HT-29 (cell line): ENCODE measurements at regions not wholly inside any gene's neighbourhood (a gene's known extent, or its start where the extent isn't known, plus 50 kb on each side); places are given as distances from the start of the nearest gene placed in this dataset.

Experiments
- DNase-seq: peaks from one replicate; pipeline ENCODE4 v3.0.0-alpha.2; 2015; ENCODE audit warnings: low spot score

DNA sequence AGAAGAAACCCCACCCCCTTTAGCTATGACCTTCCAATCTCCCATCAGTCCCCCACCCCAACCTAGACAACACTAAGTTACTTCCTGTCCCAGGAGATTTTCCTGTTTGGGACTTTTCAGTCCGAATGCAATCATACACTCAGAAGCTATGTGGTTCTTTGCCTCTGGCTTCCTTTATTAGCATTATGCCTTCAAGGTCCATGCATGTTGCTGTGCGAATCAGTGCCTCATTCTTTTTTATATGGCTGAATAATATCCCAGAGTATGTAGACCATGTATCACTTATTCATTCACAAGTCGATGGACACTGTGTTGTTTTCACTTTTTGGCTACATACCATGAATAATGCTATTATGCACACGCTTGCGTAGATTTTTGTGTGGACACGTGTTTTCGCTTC, 292.1 kb upstream of the HDAC4 start:
- no peak for DNase-seq

DNA sequence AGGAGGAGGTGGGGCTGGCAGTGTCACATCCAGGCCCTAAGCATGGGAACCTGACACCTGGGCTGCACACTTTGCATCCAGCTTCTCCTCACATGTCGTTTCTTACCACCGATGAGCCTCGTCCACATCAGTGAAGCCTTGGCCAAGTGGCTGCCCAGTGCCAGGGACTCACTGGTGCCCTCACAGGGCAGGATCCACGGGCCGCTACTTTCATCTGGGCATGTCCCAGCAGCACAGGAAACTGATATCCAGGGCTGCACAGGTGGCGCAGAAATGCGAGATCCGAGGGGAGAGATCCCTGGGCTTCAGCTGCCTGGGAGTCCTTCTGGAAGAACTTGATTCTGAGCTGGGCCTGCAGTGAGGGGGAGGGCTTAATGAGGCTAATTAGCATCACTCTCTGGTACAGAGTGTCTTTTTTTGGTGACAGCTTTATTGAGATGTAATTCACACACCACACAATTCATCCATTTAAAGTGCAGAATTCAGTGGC, 291.6 kb upstream of the HDAC4 start:
- no peak for DNase-seq

DNA sequence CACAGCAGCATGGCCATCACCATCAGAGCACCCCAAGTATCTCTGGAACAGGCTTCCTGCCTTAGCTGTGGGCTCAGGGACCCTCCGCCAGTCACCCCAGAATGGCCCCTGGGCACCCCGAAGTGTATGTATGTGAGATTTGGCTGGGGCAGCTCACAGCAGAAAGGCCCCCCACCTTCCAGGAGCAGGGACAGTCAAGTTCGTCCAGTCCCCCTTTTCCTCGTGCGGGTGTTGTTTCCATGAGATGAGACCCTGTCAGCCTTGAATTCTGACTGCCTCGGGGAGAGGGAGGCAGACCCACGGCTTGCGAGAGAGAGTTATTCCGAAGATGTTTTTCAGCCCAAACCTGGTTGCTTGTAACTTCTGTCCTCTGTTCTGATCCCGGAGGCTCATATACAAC, 290.9 kb upstream of the HDAC4 start:
- DNase-seq: no peak

DNA sequence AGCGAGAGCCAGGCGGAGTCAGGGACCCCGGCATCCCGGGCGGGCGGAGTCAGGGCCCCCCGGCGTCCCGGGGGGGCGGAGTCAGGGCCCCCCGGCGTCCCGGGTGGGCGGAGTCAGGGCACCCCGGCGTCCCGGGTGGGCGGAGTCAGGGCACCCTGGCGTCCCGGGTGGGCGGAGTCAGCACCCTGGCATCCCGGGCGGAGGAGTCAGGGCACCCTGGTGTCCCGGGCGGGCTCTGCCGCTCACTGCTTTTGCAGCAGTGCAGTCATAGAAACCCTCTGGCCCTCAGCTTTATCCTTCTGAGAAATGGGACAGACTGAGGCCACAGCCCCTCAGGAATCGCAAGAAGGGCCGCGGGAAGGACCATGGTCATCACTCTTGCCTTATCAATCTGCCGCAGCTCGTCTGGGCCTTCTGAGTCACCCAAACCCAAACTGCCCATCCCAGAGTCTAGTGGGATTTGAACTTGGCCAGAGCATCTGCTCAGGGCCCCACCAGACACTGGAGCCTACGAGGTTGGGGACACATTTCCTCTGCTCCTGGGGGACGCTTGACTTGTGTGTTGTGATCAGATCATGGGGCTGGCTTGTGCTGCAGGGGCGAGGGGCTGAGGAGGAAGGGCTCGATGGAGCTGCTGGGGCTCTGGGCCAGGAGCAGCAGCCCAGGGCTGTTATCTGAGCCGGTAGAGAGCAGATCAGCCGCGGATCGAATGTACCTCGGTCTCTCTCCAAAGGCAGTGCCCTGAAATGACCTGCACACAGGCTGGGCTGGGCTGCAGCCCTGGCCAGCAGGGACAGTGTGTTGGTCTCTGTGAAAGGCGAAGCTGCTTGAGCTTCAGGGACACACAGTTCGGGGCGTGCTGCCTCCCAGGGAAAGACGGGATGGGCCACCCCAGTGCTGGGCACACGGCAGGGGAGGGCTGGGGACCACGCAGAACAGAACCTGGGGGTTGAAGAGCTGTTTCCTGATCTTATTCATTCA, 290.1 kb upstream of the HDAC4 start:
- no peak for DNase-seq

DNA sequence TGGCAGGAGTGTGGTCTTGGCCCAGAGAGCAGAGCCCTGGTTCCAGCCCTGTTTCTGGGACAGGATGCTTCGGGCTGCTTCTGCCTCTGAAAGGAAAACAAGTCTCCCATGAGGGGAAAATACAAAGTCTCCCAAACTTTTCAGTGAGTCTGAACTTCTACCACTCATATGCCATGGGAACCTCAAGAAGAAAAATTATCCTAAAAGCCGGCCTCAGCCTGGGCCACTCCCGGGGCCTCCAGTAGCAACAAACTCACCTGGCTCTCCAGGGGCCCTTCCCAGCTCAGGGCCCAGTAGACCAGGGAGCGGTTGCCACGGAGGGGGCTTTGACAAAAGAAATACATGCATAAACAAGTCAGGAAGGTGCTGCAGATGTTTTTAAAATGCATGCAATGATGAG, 289.2 kb upstream of the HDAC4 start:
- no peak for DNase-seq

DNA sequence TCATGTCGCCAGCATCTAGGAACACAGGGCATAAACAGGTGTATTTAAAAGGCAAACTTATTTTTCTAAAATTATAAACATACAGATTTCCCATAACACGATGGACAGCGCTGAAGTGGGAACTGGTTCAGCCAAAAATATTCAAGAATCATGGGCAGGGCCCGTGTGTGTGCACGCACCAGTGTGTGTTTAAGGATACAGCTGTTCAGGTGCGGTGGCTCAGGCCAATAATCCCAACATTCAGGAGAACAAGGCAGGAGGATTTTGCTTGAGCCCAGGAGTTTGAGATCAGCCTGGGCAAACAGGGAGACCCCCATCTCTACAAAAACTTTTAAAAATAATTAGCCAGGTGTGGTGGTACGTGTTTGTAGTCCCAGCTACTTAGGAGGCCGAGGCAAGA, 288.6 kb upstream of the HDAC4 start:
- no peak for DNase-seq

DNA sequence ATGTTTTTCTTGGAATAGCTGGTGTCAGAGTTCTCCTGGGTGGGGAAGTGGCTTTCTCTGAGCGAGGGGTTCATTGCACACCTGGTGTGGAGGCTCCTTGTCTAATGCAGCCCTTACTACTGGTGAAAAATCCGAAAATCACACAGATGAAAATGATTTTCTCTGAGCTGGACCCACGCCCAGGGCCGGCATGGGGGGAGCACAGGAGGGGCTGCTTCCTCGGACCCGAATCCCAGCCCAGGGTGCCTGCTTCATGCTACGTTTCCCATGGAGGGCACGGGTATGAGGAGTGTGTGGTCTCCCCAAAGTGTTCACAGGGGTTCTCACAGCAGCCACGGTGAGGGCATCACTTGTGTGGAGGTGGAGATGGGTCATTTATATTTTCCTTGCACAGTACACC, 288.0 kb upstream of the HDAC4 start:
- no peak for DNase-seq

DNA sequence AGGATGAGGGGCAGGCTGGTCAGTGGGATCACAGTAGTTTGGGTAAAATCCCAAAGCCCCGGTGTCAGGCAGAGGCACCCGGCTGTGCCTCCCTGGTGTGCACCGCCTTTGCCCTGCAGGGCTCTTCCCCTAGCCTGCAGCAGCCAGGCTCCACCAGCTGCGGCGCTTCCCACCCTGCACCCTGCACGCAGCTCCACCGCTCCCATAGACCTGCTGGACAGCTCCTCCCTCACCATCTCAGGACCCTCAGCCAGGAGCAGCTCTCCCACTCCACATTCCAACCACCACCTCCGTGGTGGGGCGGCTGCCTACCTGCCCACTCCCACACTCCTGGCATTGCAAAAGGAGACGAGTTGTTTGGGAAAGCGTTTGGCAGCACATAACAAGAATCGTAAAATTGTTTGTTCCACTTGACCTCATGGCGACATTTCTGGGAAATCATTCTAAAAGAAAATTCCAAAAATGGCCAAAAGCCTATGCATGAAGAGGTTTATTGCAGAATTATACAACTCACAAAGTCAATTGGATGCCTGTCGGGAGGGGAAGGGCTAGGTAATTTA, 287.4 kb upstream of the HDAC4 start:
- no peak for DNase-seq

DNA sequence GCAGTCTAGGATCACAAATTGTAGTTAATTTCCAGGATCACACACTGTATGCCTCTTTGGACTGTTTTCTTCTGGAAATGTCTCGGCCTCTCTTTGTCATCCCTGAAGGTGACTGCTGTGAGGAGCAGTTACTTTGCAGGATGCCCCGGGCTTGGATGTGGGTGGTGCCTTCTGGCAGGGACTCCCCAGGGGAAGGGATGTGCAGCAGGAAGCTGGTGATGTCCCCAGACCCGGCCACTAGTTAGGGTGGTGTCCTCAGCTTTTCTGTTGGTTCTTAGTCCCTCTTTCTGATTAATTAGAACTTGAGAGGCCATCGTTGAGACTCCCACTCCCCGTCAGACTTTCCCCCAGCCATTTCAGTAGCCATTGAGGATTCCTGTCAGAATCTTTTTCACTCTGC, 286.6 kb upstream of the HDAC4 start:
- DNase-seq: no peak

DNA sequence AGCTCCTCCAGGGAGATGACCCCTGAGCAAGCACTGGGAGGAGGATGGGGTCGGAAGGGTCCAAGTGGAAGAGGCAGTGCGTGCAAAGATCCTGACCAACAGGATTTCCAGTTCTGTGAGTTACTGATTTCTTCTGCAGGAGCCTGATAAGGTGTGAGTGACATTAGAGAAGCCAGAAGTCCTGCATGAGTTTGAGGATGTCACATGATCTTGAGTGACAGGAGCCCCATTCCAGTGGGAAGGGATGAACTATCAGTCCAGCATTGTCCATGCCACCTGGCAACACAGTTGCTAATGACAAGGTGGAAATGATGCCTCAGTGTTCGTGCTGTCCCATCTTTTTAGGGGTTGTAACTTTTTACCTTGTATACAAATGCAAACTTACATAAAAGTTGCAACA, 285.1 kb upstream of the HDAC4 start:
- no peak for DNase-seq

DNA sequence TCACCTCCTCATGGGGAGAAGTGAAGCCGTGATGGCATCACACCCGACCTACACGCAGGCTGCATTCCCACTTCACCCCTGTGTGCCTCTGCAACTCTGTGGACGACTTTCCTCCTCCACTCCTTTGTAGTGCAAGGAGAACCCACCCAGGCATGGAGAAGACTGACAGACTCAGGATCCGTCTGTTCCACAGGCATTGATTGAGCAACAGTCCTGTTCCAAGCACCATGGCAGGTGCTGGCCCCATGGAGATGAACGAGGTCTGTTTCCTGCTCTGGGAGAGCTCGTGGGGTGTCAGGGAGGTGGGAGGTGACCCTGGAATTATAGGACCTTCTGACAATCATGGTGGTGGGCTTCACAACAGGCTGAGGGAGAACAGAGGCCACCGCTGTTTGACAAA, 284.7 kb upstream of the HDAC4 start:
- DNase-seq: no peak

DNA sequence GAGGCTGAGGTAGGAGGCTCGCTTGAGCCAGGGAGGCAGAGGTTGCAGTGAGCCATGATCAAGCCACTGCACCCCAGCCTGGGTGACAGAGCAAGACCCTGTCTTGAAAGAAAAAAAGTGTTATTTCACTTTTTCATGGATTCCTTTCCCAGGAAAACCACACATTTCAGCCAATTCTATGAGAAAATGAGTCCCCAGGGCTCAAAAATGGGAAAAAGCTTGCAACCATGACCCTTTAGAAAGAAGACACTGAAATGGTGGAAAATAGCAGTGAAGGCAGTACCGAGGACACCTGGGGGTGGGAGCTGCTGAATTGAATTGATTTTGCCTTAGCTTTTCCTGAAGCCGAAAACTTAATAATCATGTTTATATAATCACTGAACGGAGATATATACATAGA, 284.2 kb upstream of the HDAC4 start:
- DNase-seq: no peak

DNA sequence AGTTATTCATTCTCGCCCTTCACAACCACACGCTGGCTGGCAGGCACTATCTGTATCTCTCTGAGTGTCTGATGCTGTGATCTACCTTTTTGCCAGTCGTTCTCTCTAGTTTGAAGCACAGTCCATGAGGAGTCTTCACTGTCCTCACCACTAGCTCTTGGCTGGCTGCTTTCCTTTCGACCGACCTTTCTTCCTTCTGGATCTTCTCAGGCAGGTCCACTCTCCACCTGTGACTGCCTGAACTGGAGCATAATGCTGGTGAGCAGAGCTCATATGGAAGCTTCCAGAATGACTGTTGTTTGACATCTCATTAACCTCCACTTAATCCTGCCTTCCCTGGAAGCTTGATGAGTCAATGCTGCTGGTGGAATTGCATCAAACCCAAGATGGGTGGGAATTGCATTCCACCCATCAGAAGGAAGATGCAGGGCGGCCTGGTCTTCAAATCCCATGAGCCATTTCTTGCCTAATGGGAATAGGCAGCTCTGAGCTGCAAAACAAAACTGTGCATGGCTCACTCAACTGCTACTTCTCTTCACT, 283.5 kb upstream of the HDAC4 start:
- DNase-seq: no peak

DNA sequence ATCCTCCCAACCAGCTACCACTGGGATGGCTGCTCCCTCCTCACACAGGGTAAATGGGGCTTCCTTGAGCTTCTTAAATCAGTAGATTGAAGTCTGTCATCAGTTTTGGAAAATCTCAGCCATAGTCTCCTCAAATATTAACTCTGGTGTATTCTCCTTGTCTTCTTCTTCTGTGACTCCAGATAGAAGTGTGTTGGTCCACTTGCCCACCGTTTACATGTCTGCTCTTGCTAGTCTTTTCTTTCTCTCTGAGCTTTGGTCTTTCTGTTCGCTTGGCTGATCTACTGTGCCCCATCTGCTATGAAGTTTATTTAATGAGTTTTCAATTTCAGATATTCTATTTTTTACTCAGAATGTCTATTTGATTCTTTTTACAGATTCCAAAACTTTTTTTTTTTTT, 281.7 kb upstream of the HDAC4 start:
- no peak for DNase-seq

DNA sequence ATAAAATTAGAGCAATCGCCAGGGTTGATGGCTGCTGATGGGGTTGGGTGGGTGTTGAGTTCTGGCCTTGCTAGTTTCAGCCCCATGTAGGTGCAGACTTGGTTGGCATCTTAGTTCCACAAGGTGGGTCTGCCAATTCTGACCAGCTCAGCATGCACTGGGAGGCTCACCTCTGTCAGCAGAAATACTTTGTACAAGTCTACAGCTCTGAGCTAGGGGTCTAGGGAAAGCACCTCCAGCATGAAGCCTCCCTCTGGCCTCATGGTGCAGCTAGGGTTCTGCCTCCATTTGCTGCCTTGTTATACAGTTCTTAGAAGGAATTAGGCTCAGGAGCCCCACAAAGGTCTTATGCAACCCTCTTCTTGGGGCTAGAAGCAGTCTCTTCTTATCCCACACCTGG, 278.9 kb upstream of the HDAC4 start:
- no peak for DNase-seq

DNA sequence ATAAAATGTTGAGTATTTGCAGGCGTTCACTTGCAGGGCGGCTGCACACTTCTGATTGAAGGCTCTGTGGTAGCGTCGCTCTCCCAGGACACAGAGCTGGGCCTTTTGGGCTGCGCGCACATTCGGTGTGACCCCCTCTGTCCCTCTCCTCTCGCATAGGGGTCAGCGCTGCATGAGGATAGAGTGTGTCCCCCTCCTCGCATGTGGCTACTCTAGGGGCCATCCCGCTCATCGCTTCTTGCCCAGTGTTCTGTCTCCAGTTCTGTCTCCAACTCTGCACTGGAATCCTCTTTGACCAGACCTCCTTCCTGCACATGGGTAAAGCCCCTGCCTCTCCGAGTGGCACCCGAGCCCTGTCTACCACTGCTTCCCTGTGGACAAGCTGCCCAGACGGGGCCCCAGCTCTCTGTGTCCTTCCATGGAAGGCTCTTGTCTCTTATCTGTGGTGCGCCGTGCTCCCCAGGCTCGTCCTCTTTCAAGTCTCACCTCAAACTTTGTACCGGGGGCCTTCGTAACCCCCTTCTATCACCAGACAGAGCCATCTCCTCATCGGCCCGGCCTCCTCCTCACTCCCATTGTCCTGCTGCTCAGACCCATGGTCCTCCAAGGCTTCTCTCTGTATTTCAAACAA, 278.0 kb upstream of the HDAC4 start:
- no peak for DNase-seq

DNA sequence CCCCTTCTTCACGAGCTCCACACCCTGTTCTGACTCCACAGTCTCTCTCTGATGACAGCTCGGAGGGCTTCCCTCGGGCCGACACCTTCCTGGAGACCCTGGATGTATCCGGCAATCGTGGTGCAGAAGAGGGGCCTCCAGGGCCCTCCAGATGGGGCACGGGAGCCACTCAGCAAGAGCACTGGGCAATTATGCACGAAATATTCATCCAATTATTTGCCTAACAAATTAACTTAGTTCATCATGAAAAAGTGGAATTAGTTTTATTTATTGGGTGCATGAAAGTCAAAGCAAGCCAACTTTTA, 277.3 kb upstream of the HDAC4 start:
- no peak for DNase-seq

DNA sequence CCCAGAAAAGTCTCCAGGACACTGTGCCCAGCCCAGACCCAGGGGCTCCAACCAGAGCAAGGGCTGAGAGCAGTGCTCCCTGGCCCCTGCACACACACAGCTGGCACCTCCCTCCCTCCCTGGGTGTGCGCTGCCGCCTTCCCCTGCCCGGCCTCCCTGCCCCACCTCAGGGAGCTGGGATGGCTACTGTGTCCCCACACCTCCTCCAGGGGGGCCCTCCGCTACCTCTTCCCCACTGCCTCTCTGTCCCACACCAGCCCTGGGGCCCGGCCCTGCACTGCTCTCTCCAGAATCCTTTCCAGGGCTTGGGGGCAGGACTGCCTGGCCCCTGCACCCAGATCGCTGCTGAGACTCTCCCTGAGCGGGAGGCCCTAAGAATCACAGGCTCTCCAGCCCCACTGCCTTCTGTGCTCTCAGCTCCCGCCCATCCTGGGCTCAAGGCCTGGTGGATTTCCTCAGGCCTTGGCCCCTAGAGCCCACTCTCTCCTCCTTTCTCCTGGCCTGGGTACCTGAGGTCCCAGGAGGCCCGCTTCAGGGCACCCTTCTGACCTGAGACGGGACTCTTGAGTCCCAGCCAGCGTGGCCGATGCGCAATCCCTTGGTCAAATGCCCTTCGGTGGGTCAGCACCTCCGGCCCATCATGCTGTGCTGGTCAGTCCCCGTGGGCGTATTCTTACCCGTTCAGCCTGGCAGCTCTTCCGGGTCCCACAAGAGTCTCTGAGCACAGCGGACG, 276.8 kb upstream of the HDAC4 start:
- DNase-seq: no peak

DNA sequence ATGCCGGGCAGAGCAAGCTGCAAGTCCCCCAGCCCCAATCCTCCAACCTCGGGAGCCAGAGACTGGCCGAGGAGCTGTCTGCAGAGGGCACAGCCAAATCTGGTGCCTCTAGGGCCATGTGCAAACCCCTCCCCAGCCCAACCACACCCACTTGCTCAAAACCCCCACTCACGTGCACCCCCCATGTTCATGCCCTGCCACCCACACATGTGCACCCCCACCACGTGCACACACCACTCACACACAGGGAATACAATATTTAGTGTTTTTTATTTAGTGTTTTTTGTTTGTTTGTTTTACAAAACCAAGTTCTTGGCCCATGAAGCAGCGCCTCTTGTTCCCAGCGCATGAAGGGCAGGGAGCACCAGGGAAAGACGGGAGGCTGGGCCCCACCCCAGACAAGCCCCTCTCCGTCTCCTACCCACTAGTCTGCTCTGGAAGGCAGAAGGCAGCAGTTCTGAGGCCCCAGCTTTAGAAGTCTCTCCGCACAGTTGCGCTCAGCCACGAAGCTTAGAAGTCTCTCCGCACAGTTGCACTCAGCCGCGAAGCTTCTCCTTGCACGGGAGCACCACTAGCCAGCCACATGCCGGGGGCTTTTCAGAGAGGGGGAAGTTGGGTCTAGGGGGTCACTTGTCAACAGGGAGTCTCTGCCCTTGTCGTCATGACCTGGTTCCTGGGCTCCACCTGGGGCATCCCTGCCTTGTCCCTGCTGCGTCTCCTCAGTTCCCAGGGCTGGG, 276.1 kb upstream of the HDAC4 start:
- no peak for DNase-seq

DNA sequence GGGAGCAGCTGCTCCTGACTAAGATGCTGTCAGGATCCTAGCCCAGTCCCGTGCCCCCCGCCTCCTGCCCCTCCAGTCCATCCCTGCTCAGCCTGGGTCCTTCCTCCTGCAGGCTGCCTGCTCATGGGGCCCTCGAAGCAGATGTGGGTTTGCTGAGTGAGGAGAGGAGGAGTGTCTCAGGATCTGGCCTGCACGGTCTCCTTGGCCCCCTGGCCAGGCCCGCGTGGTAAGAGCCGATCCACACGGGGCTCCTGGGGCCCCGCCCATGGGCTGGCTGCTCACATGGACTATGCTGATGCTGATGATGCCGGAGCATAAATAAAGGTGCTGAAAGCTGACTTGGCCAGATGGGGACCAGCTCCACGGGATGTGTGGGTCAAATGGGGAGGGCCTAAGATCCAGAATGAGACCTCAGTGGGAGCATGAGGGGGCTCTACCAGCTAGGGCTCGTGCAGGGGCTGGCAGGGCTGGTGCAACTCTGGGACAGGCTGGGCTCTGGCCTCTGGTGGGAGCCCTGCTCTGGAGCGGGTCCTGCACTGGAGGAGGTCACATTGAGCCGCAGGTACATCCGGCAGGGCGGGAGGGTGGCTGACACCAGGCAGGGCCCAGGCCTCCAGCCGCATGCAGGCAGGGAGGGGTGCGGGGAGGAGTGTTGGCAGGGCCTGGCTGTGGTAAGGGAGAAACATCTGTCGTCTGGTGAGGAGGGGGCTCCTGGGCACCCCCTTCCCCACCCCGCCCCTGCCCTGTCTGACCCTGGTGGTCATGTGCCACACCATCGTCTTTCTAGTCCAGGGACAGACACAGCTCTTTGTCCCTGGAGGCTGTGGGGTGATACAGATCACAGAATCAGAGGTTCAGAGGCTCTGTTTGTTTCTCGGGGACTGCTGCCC, 275.3 kb upstream of the HDAC4 start:
- DNase-seq: no peak
